ENCODE measurements at regions not wholly inside any gene's neighbourhood (a gene's known extent, or its start where the extent isn't known, plus 50 kb on each side); places are given as distances from the start of the nearest gene placed in this dataset.
"Not testable (repeated sequence)": the region's sequence is repeated elsewhere in the genome, so short reads cannot be mapped to it uniquely, and the experiment has no call there.

DNA sequence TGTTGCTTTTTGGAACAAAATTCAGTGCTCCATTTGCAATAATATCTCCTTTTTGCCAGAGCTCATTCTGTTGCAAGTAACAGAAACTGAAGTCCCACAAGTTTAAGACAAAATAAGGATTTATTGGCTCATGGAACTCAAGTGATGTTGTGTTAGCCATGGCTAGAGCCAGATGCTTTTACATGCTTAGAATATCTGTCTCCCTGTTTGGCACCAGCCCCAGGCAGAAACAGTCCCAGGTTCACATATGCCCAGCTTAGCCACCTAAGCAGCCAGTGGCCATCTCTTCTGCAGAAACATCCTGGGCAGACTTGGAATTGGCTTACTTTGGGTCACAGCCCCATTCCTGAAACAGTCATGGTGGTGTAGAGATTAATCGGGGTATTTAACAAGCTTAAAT lies 540.9 kb upstream of the SGCD start:
- DNase-seq: no peak

- no peak for DNase-seq
These were observed 534.1 kb upstream of the SGCD start for GRCh38 chr5:155792873-155793272.

DNA sequence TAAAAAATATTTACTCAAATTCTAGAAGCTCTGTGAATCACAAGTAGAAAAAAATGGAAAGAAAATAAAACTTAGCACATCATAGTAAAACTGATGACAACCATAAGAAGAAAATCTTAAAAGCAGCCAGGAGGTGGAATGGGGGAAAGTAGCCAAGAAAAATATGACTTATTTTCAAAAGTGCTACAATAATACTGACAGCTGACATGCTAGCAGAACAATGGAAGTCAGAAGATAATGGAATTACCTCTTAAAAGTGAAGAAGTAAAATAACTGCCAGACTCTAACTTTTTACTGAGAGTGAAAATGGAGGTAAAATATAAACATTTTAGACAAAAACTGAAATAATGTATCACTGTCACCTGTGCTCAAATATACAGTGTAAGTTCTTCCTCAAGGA lies 532.2 kb upstream of the SGCD start:
- no peak for DNase-seq

DNA sequence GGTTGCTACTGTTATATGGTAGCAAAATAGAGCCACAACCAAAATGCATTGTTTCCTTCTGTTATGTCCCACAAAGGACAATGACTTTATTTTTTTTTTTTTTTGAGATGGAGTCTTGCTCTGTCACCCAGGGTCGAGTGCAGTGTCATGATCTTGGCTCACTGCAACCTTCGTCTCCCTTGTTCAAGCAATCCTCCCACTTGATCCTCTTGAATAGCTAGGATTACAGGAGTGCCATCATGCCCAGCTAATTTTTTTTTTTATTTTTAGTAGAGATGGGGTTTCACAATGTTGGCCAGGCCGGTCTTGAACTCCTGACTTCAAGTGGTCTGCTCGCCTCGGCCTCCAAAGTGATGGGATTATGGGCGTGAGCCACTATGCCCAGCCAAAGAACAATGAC lies 527.7 kb upstream of the SGCD start:
- no peak for DNase-seq

- no peak for DNase-seq
These were observed 518.9 kb upstream of the SGCD start for GRCh38 chr5:155807884-155808576.

DNA sequence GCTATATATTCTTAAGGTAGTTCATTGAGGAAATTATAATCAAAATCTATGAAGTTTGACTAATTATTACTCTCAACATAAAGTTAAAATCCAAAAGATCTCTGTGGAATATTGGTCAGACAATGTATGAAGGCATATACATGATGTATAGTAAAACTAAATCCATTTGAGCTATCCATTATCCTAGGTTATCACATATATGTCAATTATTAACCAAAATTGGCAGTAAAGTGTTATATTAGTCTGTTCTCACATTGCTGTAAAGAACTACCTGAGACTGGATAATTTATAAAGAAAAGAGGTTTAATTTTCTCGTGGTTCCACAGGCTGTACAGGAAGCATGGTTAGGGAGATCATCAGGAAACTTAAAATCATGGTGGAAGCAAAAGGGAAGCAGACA lies 511.7 kb upstream of the SGCD start:
- no peak for DNase-seq

GRCh38 chr5:155822177-155822576 lies 504.8 kb upstream of the SGCD start:
- DNase-seq: no peak

GRCh38 chr5:155826611-155827507 lies 500.1 kb upstream of the SGCD start:
- no peak for DNase-seq

DNA sequence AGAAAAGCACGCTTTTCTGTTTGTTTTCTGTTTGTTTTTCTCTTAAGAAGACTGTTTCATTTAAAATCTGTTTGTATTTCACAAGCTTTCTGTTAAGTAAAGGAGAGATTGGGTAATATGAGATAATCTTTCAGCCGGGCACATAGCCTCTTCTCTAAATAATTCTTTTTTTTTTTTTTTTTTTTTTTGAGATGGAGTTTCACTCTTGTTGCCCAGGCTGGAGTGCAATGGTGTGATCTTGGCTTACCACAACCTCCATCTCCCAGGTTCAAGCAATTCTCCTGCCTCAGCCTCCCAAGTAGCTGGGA lies 499.5 kb upstream of the SGCD start:
- DNase-seq: not testable (repeated sequence)

- DNase-seq: no peak
These were observed 499.0 kb upstream of the SGCD start for GRCh38 chr5:155827949-155828348.

- DNase-seq: no peak
These were observed 495.5 kb upstream of the SGCD start for GRCh38 chr5:155831491-155831890.

- no peak for DNase-seq
These were observed 493.7 kb upstream of the SGCD start for GRCh38 chr5:155833287-155833686.

- DNase-seq: no peak
These were observed 492.5 kb upstream of the SGCD start for GRCh38 chr5:155834271-155834975.

DNA sequence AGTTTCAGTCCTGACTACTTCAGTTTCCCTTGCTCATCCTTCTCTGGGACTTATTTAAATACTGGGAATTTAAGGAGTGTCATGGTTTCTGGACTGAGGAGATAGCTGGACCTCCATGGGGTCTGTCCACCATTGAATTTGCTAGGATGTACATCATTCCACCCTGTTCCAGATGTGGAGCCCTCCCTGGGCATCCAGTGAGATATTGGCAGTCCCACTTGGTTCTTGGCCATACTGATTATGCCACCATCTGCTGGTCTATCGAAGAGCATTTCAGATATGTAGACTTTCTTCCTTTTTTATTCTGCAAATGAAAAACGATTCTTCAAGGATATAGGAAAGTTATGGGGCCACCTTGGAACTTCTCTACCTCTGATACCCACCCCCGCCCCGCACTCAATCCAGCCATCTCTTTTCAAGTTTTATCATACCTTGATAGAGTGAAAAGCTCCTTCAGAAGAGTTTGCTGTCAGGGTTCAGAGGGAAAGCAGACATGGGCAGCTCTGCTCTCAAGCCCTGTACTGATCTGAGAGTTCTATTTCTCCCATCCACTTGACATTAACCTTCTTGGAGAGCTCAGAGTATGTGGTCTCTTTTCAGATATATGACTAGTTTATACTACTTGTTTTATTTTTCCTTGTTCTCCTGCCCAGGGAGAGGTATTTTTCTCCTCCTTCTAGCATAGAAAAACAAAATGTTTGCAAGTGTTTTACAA lies 490.7 kb upstream of the SGCD start:
- DNase-seq: no peak

- DNase-seq: no peak
These were observed 488.6 kb upstream of the SGCD start for GRCh38 chr5:155838394-155838793.

DNA sequence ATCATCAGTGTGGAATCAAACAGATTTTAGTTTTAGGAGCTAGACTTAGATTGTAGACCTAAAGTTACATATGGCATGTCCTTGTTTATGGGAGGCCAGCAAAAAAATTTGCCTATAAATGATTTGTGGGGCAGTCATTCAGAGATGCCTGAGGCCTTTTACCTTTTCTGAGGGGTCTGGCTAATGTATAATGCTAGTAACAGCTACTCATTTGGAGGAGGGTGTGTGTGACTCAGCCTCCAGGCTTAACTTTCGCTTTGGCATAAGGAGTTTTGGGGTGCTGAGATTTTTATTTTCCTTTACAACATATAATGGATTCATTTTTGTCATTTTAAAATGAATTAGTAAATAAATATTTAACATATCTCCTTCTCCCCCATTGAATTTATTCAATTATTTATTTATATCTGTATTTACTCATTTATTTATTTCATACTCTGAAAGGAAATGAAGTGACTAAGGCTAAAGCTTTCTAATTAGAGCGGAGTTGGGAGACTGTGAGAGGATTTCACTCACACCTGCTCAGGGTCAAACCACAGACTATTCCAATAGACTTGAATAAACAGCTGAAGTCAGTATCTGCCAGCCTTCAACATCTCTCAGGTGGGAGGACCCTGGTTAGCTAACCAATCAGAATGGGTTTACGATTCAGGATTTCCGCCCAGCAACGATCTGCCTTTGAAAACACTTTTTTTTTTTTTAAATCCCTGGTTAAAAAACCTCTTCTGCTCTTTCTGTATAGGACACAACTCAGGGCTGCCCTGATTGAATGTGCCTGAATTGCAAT lies 487.5 kb upstream of the SGCD start:
- no peak for DNase-seq

DNA sequence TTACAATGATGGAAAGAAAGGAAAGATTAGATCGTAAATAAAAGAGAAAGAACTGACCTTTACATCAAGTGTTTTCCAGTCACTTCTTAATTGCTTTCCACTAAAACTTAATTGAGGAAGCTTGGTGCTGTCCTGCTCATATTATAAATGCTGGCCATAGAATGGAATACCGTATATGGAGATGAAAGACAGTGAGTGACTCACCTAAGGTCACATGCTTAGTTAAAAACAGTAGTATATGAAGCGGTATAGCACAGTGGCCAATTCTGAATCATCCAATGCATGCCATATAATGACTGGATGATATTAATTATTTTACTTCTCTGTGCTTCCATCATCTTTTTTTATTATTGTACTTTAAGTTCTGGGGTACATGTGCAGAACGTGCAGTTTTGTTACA lies 482.4 kb upstream of the SGCD start:
- DNase-seq: no peak

- DNase-seq: peak; percentile 23
These were observed 476.6 kb upstream of the SGCD start for GRCh38 chr5:155850370-155850769.

- DNase-seq: no peak
These were observed 460.0 kb upstream of the SGCD start for GRCh38 chr5:155866971-155867370.

DNA sequence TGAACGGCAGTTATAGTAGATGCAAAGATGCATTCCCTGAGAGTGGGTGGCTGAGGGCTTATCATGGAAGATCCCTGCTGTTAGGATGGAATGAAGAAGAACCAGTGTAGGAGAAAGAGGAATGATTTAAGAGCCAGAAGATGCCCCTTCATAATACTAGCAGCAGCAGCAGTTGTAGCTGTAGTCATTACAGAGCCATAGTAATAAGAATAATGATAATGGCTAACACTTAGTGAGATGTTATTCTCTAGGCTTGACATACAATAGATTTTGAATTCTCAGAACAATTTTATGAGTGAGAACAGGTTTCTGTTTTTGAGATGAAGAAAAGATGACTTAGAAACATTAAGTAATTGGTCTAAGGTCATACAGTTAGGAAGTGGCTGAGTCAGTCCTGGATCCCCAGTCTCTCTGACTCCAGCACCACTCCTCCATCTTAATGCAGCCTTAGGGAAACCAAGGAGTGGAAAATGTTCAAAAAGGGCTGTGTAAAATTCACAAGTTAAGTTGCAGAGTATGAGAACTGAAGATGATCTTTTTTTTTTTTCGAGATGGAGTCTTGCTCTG lies 459.4 kb upstream of the SGCD start:
- DNase-seq: no peak

DNA sequence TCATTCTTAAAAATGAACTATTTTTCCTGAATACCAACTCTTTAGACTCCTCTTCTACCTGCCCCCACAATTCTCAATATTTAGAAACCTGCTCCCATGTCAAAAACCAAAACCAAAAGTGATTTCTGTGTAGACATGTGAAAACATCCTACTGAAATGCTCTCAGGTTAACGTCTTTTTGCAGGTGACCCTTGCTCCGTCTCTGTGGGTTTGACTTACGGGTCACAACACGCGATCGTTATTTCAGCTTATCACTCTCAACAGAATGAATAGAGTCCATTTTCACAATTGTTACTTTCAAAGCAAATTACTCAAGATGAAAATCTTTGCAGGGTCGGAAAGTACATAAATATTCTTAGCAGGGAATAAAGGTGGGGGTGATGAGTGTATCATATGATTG lies 456.3 kb upstream of the SGCD start:
- DNase-seq: no peak

DNA sequence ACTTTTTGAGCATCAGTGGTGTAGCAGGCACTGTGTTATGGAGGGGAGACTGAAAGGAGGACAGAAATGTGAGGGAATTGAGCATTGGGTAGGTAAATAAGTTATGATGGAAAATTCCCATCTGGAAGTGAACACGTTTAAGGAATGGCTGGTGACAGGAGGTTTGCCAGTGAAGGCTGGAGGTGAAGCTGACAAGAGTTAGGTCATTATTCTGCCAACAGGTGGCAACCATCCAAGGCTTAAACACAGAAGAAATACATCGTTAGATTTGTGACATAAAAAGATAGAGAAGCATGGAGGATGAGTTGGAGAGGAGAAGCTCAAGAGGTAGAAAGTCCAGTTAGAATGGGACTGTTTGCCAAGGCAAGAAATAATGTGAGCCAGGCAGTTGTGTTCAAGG lies 455.3 kb upstream of the SGCD start:
- DNase-seq: no peak
